ENCODE measurements at regions not wholly inside any gene's neighbourhood (a gene's known extent, or its start where the extent isn't known, plus 50 kb on each side); places are given as distances from the start of the nearest gene placed in this dataset.

- TF ChIP-seq CTCF (IDR thresholded peaks at IDR 0.05) = no peak
- no peak for TF ChIP-seq POLR2A (IDR thresholded peaks at IDR 0.05)
- Histone ChIP-seq H3K36me3 (ENCODE audit: low read depth, missing control alignments) (no peaks in the 10 kb centered on the region), H3K9me3 (no peaks in the 10 kb centered on the region), H3K27ac (no peak overlapping the region), H3K27me3 (no peaks in the 10 kb centered on the region), H3K4me1 (no peaks in the 10 kb centered on the region), H3K4me3 (no peak overlapping the region)
- intact Hi-C loops (cut with DNase I; ENCODE audit: low total_unique reads) = no loop called here
- WGBS, 2 donors = 83% methylated on average over 18 to 28 of the region's 30 CpGs
- no peak for DNase-seq
Measured at GRCh38 chr9:135308821-135309762, 170.5 kb upstream of the PPP1R26 start.

- intact Hi-C loops (cut with DNase I; ENCODE audit: low total_unique reads) = no loop called here
- 65 to 72% methylated on average over 6 to 11 of the region's 11 CpGs for WGBS, 2 donors
- no peak for DNase-seq
- TF ChIP-seq CTCF (IDR thresholded peaks at IDR 0.05) = no peak
- no peak for TF ChIP-seq POLR2A (IDR thresholded peaks at IDR 0.05)
- H3K27me3 ChIP-seq = no peaks in the 10 kb centered on the region
- no peak overlapping the region for H3K27ac ChIP-seq
- H3K36me3 ChIP-seq (ENCODE audit: low read depth, missing control alignments) = no peaks in the 10 kb centered on the region
- no peaks in the 10 kb centered on the region for H3K4me1 ChIP-seq
- no peak overlapping the region for H3K4me3 ChIP-seq
- H3K9me3 ChIP-seq = no peaks in the 10 kb centered on the region
Measured at GRCh38 chr9:135309763-135310125, 169.8 kb upstream of the PPP1R26 start.

- DNase-seq = no peak
- intact Hi-C loops (cut with DNase I; ENCODE audit: low total_unique reads) = no loop called here
- H3K9me3 ChIP-seq = no peaks in the 10 kb centered on the region
- TF ChIP-seq CTCF (IDR thresholded peaks at IDR 0.05) (no peak), POLR2A (IDR thresholded peaks at IDR 0.05) (no peak)
- H3K36me3 ChIP-seq (ENCODE audit: low read depth, missing control alignments) = no peaks in the 10 kb centered on the region
- no peak overlapping the region for H3K4me3 ChIP-seq
- no peaks in the 10 kb centered on the region for H3K27me3 ChIP-seq
- H3K4me1 ChIP-seq = no peaks in the 10 kb centered on the region
- WGBS, 2 donors = 41 to 51% methylated on average over 8 of the region's 8 CpGs
- no peak overlapping the region for H3K27ac ChIP-seq
Measured at GRCh38 chr9:135310134-135310533, 169.4 kb upstream of the PPP1R26 start.

- TF ChIP-seq POLR2A (IDR thresholded peaks at IDR 0.05) (no peak), CTCF (IDR thresholded peaks at IDR 0.05) (no peak)
- no peak overlapping the region for H3K4me3 ChIP-seq
- H3K27me3 ChIP-seq = no peaks in the 10 kb centered on the region
- no peaks in the 10 kb centered on the region for H3K36me3 ChIP-seq (ENCODE audit: low read depth, missing control alignments)
- WGBS, 2 donors = 96 to 97% methylated on average over 9 of the region's 9 CpGs
- no peaks in the 10 kb centered on the region for H3K4me1 ChIP-seq
- no peak for DNase-seq
- intact Hi-C loops (cut with DNase I; ENCODE audit: low total_unique reads) = no loop called here
- no peaks in the 10 kb centered on the region for H3K9me3 ChIP-seq
- H3K27ac ChIP-seq = no peak overlapping the region
Measured at GRCh38 chr9:135315572-135315971, 164.0 kb upstream of the PPP1R26 start.

GRCh38 chr9:135320331-135320730 lies 159.3 kb upstream of the PPP1R26 start:
- Histone ChIP-seq H3K27me3 (no peaks in the 10 kb centered on the region), H3K4me3 (no peak overlapping the region), H3K4me1 (no peaks in the 10 kb centered on the region), H3K27ac (no peak overlapping the region), H3K36me3 (ENCODE audit: low read depth, missing control alignments) (no peaks in the 10 kb centered on the region), H3K9me3 (no peaks in the 10 kb centered on the region)
- 92 to 93% methylated on average over 6 of the region's 6 CpGs for WGBS, 2 donors
- TF ChIP-seq POLR2A (IDR thresholded peaks at IDR 0.05) = no peak
- TF ChIP-seq CTCF (IDR thresholded peaks at IDR 0.05) = no peak
- DNase-seq = no peak
- intact Hi-C loops (cut with DNase I; ENCODE audit: low total_unique reads) = no loop called here
